MM.1S (cell line): ENCODE measurements at regions not wholly inside any gene's neighbourhood (a gene's known extent, or its start where the extent isn't known, plus 50 kb on each side); places are given as distances from the start of the nearest gene placed in this dataset.

Source experiments
- EZH2 ChIP-seq: fragments of 300-600 bp; sonication (generic); optimal IDR thresholded peaks from 2 replicates; pipeline ENCODE3; 2017; ENCODE audit warnings: low read depth, mild to moderate bottlenecking, antibody characterized with exemption, low read length, mixed read lengths
- EZH2phosphoT487 ChIP-seq: fragments of 300-600 bp; sonication (generic); IDR thresholded peaks from 2 replicates; pipeline ENCODE4 v1.6.1; 2018; ENCODE audit warnings: antibody characterized with exemption, low read length
- TF ChIP-seq, protein P1 (sequence below): fragments of 300-600 bp; sonication (generic); IDR thresholded peaks from 2 replicates; pipeline ENCODE4 v1.5.1; 2016; ENCODE audit warnings: antibody characterized with exemption, low read length, mixed read lengths

DNA sequence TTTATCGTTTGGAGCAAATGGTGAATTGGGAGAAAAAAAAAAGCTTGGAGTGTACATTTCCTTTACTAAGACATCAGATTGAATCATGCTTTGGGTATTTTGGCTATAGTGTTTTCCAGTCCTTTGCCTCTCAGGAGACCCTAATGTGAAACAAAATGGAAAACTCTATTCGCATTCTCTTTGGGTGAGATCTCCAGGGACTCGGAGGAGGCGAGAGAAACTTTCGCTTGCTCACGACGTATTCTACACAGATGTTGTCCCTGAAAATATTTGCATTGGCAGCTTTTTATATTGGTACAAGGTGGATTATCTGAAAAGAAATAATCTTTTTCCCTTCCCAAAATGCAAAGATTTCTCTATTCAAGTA is 1240.1 kb upstream of the WWC1 start:
- TF ChIP-seq, protein P1, sequence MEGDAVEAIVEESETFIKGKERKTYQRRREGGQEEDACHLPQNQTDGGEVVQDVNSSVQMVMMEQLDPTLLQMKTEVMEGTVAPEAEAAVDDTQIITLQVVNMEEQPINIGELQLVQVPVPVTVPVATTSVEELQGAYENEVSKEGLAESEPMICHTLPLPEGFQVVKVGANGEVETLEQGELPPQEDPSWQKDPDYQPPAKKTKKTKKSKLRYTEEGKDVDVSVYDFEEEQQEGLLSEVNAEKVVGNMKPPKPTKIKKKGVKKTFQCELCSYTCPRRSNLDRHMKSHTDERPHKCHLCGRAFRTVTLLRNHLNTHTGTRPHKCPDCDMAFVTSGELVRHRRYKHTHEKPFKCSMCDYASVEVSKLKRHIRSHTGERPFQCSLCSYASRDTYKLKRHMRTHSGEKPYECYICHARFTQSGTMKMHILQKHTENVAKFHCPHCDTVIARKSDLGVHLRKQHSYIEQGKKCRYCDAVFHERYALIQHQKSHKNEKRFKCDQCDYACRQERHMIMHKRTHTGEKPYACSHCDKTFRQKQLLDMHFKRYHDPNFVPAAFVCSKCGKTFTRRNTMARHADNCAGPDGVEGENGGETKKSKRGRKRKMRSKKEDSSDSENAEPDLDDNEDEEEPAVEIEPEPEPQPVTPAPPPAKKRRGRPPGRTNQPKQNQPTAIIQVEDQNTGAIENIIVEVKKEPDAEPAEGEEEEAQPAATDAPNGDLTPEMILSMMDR, result no peak
- TF ChIP-seq EZH2, result no peak
- no peak for TF ChIP-seq EZH2phosphoT487
